ENCODE measurements at regions not wholly inside any gene's neighbourhood (a gene's known extent, or its start where the extent isn't known, plus 50 kb on each side); places are given as distances from the start of the nearest gene placed in this dataset.

DNA sequence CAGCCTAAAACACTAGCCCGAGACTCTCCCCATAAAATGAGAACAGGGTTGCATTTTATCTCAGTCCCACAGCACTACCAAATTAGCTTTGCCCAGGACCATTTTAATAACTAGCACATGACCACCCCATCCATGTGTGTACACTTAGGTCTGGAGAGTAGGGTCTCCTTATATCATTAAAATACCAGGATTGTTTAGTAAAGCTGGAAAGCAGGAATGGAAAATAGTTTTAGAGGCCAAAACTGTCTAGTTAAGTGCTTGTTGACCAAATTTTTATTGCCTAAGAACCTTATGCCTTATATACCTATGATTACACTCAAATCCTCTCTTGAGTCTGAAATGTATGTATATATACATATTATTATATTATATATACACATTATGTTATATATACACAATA lies 608.4 kb downstream of the HDGFL1 start:
- WGBS = 73% methylated on average over 1 of the region's 1 CpG
- Histone ChIP-seq H3K36me3 (no peaks in the 10 kb centered on the region), H3K27me3 (no peaks in the 10 kb centered on the region), H3K9me3 (no peaks in the 10 kb centered on the region), H3K27ac (no peak overlapping the region), H3K4me1 (no peaks in the 10 kb centered on the region), H3K4me3 (no peak overlapping the region)
- TF ChIP-seq CTCF (IDR thresholded peaks at IDR 0.05) (no peak), POLR2A (IDR thresholded peaks at IDR 0.05) (no peak), POLR2AphosphoS5 (IDR thresholded peaks at IDR 0.05) (no peak), EP300 (IDR thresholded peaks at IDR 0.05) (no peak)
- no peak for DNase-seq (ENCODE audit: low spot score in 2 of 2)

- TF ChIP-seq POLR2AphosphoS5 (IDR thresholded peaks at IDR 0.05) (no peak), CTCF (IDR thresholded peaks at IDR 0.05) (no peak), EP300 (IDR thresholded peaks at IDR 0.05) (no peak), POLR2A (IDR thresholded peaks at IDR 0.05) (no peak)
- Histone ChIP-seq H3K27ac (no peak overlapping the region), H3K36me3 (no peaks in the 10 kb centered on the region), H3K4me3 (no peak overlapping the region), H3K27me3 (no peaks in the 10 kb centered on the region), H3K4me1 (no peaks in the 10 kb centered on the region), H3K9me3 (no peaks in the 10 kb centered on the region)
- 94% methylated on average over 4 of the region's 4 CpGs for WGBS
- DNase-seq (ENCODE audit: low spot score in 2 of 2) = no peak
These were observed 610.6 kb downstream of the HDGFL1 start for GRCh38 chr6:23179994-23180393.

GRCh38 chr6:23180504-23181293 lies 611.3 kb downstream of the HDGFL1 start:
- Histone ChIP-seq H3K4me3 (no peak overlapping the region), H3K27ac (no peak overlapping the region), H3K9me3 (no peaks in the 10 kb centered on the region), H3K4me1 (no peaks in the 10 kb centered on the region), H3K27me3 (no peaks in the 10 kb centered on the region), H3K36me3 (no peaks in the 10 kb centered on the region)
- WGBS = 44% methylated on average over 12 of the region's 12 CpGs
- no peak for DNase-seq (ENCODE audit: low spot score in 2 of 2)
- TF ChIP-seq POLR2AphosphoS5 (IDR thresholded peaks at IDR 0.05) (no peak), CTCF (IDR thresholded peaks at IDR 0.05) (no peak), EP300 (IDR thresholded peaks at IDR 0.05) (no peak), POLR2A (IDR thresholded peaks at IDR 0.05) (no peak)

- WGBS = 92% methylated on average over 7 of the region's 7 CpGs
- H3K4me3 ChIP-seq = no peak overlapping the region
- H3K4me1 ChIP-seq = no peaks in the 10 kb centered on the region
- DNase-seq (ENCODE audit: low spot score in 2 of 2) = no peak
- no peaks in the 10 kb centered on the region for H3K36me3 ChIP-seq
- TF ChIP-seq EP300 (IDR thresholded peaks at IDR 0.05) (no peak), POLR2AphosphoS5 (IDR thresholded peaks at IDR 0.05) (no peak), POLR2A (IDR thresholded peaks at IDR 0.05) (no peak), CTCF (IDR thresholded peaks at IDR 0.05) (no peak)
- H3K27me3 ChIP-seq = no peaks in the 10 kb centered on the region
- no peak overlapping the region for H3K27ac ChIP-seq
- H3K9me3 ChIP-seq = no peaks in the 10 kb centered on the region
These were observed 612.2 kb downstream of the HDGFL1 start for GRCh38 chr6:23181356-23182110.

DNA sequence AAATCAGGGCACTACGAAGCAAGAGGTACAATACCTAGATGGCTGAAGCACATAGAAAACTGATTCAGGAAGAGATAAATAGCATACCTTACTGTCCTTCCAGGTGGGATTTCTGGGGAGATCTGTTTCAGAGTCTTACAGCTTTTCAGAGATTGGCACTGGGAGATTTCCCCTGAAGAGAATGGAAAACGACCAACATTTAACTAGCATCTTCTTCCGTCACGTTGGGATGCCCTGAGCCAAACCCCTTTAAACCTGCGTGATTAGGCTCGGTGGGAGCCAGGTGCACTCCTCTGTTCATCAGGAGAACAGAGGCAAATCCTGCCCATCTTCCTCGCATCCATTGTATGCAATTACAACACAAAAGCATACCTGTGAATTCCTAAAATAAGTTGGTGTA lies 614.5 kb downstream of the HDGFL1 start:
- no peak for DNase-seq (ENCODE audit: low spot score in 2 of 2)
- TF ChIP-seq EP300 (IDR thresholded peaks at IDR 0.05) (no peak), POLR2A (IDR thresholded peaks at IDR 0.05) (no peak), CTCF (IDR thresholded peaks at IDR 0.05) (no peak), POLR2AphosphoS5 (IDR thresholded peaks at IDR 0.05) (no peak)
- H3K9me3 ChIP-seq = no peaks in the 10 kb centered on the region
- no peaks in the 10 kb centered on the region for H3K4me1 ChIP-seq
- 84% methylated on average over 7 of the region's 7 CpGs for WGBS
- no peak overlapping the region for H3K4me3 ChIP-seq
- no peaks in the 10 kb centered on the region for H3K36me3 ChIP-seq
- no peak overlapping the region for H3K27ac ChIP-seq
- H3K27me3 ChIP-seq = no peaks in the 10 kb centered on the region
